ENCODE measurements at regions not wholly inside any gene's neighbourhood (a gene's known extent, or its start where the extent isn't known, plus 50 kb on each side); places are given as distances from the start of the nearest gene placed in this dataset.

GRCh38 chr12:125981610-125982253 lies 916.5 kb downstream of the AACS start:
- CTCF ChIA-PET (ENCODE audit: partially characterized antibody): no interaction called here
- no peak overlapping the region for H3K4me3 ChIP-seq (ENCODE audit: extremely low read depth in 1 of 4, insufficient read depth in 2 of 4, low read depth in 3 of 4, low read length in 4 of 4)
- H3K4me1 ChIP-seq (replicated peaks in 1 of 4; ENCODE audit: control insufficient read depth in 3 of 4, insufficient read depth in 4 of 4, low read length in 3 of 4): peaks cover 0 to 4% (median 4%) of the 10 kb centered on the region in 4 experiments; a peak in 6 of 7 replicates
- no peak overlapping the region for H2BK120ac ChIP-seq (replicated peaks; ENCODE audit: low read depth, low read length)
- H3K27ac ChIP-seq (ENCODE audit: low read depth, low read length): no peak overlapping the region
- H3K79me1 ChIP-seq (ENCODE audit: low read depth, low read length): no peaks in the 10 kb centered on the region
- no peaks in the 10 kb centered on the region for H3K79me2 ChIP-seq (ENCODE audit: control insufficient read depth in 1 of 2, insufficient read depth in 2 of 2, low read length in 2 of 2)
- TF ChIP-seq SUZ12 (IDR thresholded peaks at IDR 0.05; ENCODE audit: low read length) (no peak), TBP (IDR thresholded peaks at IDR 0.05; ENCODE audit: low read depth, low read length) (no peak), TEAD4 (IDR thresholded peaks at IDR 0.05; ENCODE audit: low read depth, low read length) (no peak), SIN3A (conservative IDR thresholded peaks at IDR 0.05 in 1 of 2, IDR thresholded peaks at IDR 0.05 in 1 of 2; ENCODE audit: low read depth in 1 of 2, low read length in 2 of 2) (no peak), FOSL1 (IDR thresholded peaks at IDR 0.05; ENCODE audit: insufficient read depth, low read depth, low read length) (no peak), ZNF274 (IDR thresholded peaks at IDR 0.05; ENCODE audit: borderline replicate concordance, extremely low read depth, low read length) (no peak), RFX5 (IDR thresholded peaks at IDR 0.05; ENCODE audit: borderline replicate concordance, low read depth, low read length) (no peak), JUN (IDR thresholded peaks at IDR 0.05; ENCODE audit: low read depth, low read length) (no peak), JUND (IDR thresholded peaks at IDR 0.05; ENCODE audit: low read length) (no peak), ASH2L (IDR thresholded peaks at IDR 0.05; ENCODE audit: low read length) (no peak), TAF7 (optimal IDR thresholded peaks at IDR 0.05; ENCODE audit: borderline replicate concordance, low read depth, low read length) (no peak), SP2 (IDR thresholded peaks at IDR 0.05; ENCODE audit: low read length) (no peak), HDAC6 (IDR thresholded peaks at IDR 0.05; ENCODE audit: low read depth, low read length) (no peak)
- H2AK5ac ChIP-seq (ENCODE audit: low read depth, low read length): no peak overlapping the region
- FAIRE-seq: no peak
- H3K14ac ChIP-seq (ENCODE audit: insufficient read length): no peak overlapping the region
- H3K18ac ChIP-seq (ENCODE audit: extremely low read depth, low read length): no peak overlapping the region
- no peaks in the 10 kb centered on the region for H3K9me3 ChIP-seq (ENCODE audit: insufficient read depth in 2 of 2, low read depth in 1 of 2, low read length in 1 of 2)
- H2BK15ac ChIP-seq (ENCODE audit: low read length): no peak overlapping the region
- H2BK20ac ChIP-seq (ENCODE audit: low read length): no peak overlapping the region
- peaks cover 0 to 3% (median 1%) of the 10 kb centered on the region in 4 experiments; a peak in 4 of 7 replicates for H3K27me3 ChIP-seq (replicated peaks in 1 of 4; ENCODE audit: control insufficient read depth in 3 of 4, extremely low read depth in 1 of 4, insufficient read depth in 3 of 4, low read length in 3 of 4)
- H3K36me3 ChIP-seq (ENCODE audit: control insufficient read depth in 2 of 4, insufficient read depth in 4 of 4, low read length in 3 of 4): no peaks in the 10 kb centered on the region
- no peak overlapping the region for H3K23ac ChIP-seq (ENCODE audit: insufficient read length)
- H2BK5ac ChIP-seq (ENCODE audit: low read depth, low read length): no peak overlapping the region
- no peak overlapping the region for H2AFZ ChIP-seq (ENCODE audit: low read length)
- peaks cover 7% of the 10 kb centered on the region; the same call in 1 of the 2 replicates for H3K23me2 ChIP-seq (ENCODE audit: low read depth, low read length)
- H4K91ac ChIP-seq (replicated peaks; ENCODE audit: insufficient read length, low read length): peak overlapping the region; percentile 62
- no peak overlapping the region for H4K5ac ChIP-seq (ENCODE audit: insufficient read length, low read depth, low read length)
- H4K8ac ChIP-seq (ENCODE audit: extremely low read depth, insufficient read depth, low read length): no peak overlapping the region
- H2BK12ac ChIP-seq (ENCODE audit: low read depth, low read length): no peak overlapping the region
- POLR2A ChIA-PET (ENCODE audit: partially characterized antibody): no interaction called here
- DNase-seq (ENCODE audit: low read depth in 1 of 2, low spot score in 2 of 2): no peak
- H4K20me1 ChIP-seq (replicated peaks in 1 of 2; ENCODE audit: control insufficient read depth in 1 of 2, insufficient read depth in 2 of 2, low read length in 2 of 2): no peaks in the 10 kb centered on the region
- no peak overlapping the region for H3K56ac ChIP-seq (replicated peaks; ENCODE audit: insufficient read length, low read depth, low read length)
- WGBS, 2 experiments (ENCODE audit: extremely low coverage in 1 of 2, insufficient coverage in 1 of 2, insufficient read length in 1 of 2, insufficient replicate concordance in 2 of 2, low coverage in 1 of 2, low lambda C conversion rate in 2 of 2, missing lambda C conversion rate in 1 of 2): 83% methylated on average over 7 of the region's 7 CpGs; no CpG with 5 or more reads in 1 of the 2 experiments
- no peak overlapping the region; a peak in 1 of 4 replicates for H3K4me2 ChIP-seq (ENCODE audit: insufficient read depth in 1 of 2, low read depth in 2 of 2, low read length in 2 of 2)
- H3K4ac ChIP-seq (replicated peaks; ENCODE audit: insufficient read length, low read depth, low read length): no peak overlapping the region
- no peak overlapping the region for H3K9ac ChIP-seq (replicated peaks in 1 of 4; ENCODE audit: extremely low read depth in 1 of 4, low read depth in 3 of 4, low read length in 3 of 4)
